HEK293 (cell line): ENCODE measurements at regions not wholly inside any gene's neighbourhood (a gene's known extent, or its start where the extent isn't known, plus 50 kb on each side); places are given as distances from the start of the nearest gene placed in this dataset.

Experiments used
- CTCF ChIA-PET: fragments of 350-600 bp; formaldehyde crosslinking; extraction: SDS; loops from one replicate; lab custom pipeline; 2021; ENCODE audit warnings: antibody characterized with exemption; lab: Yijun Ruan, JAX
- POLR2A ChIA-PET: fragments of 300-600 bp; formaldehyde crosslinking; extraction: SDS; loops from one replicate; lab custom pipeline; 2020; ENCODE audit warnings: antibody characterized with exemption, inconsistent platforms; lab: Yijun Ruan, JAX
- H3K27ac ChIP-seq: fragments of 200-500 bp; sonication (Bioruptor generic); 2 replicates; pipeline ENCODE4 v1.5.1; 2014; ENCODE audit warnings: low read depth, low read length, control low read depth, inconsistent platforms; ENCODE audit errors: extremely low read depth
- H3K36me3 ChIP-seq, 2 experiments: fragments of 200-500 bp in 1 of 2; sonication (Bioruptor generic) in 1 of 2; 1 replicate in 1 of 2; 2 replicates in 1 of 2; pipeline ENCODE4 v1.5.1; 2014 to 2017; ENCODE audit warnings: inconsistent platforms in 2 of 2, low read length in 2 of 2; ENCODE audit not compliant: control insufficient read depth in 2 of 2, insufficient read depth in 1 of 2
- H3K4me1 ChIP-seq: fragments of 200-500 bp; sonication (Bioruptor generic); 2 replicates; pipeline ENCODE4 v1.5.1; 2014; ENCODE audit warnings: mild to moderate bottlenecking, low read length, inconsistent platforms; ENCODE audit not compliant: control insufficient read depth, insufficient read depth
- H3K4me3 ChIP-seq: 2 replicates; pipeline ENCODE4 v1.5.1; 2011; ENCODE audit warnings: low read depth, mild to moderate bottlenecking, control low read depth, low read length, moderate library complexity
- H3K9me3 ChIP-seq: fragments of 200-500 bp; sonication (Bioruptor generic); 2 replicates; pipeline ENCODE4 v1.5.1; 2014; ENCODE audit warnings: low read depth, low read length, inconsistent platforms; ENCODE audit not compliant: control insufficient read depth, insufficient read depth
- BCL11A ChIP-seq: fragments of 450-650 bp; formaldehyde crosslinking; IDR thresholded peaks from 2 replicates; pipeline ENCODE4 v1.5.1; 2016; ENCODE audit warnings: low read depth, missing biosample characterization, missing genetic modification characterization
- OVOL3 ChIP-seq: fragments of 450-650 bp; formaldehyde crosslinking; IDR thresholded peaks from 2 replicates; pipeline ENCODE4 v1.5.1; 2016; ENCODE audit warnings: missing biosample characterization, missing genetic modification characterization
- REPIN1 ChIP-seq: fragments of 450-650 bp; formaldehyde crosslinking; IDR thresholded peaks from 2 replicates; pipeline ENCODE4 v1.5.1; 2017; ENCODE audit warnings: missing biosample characterization, missing genetic modification characterization, low read depth
- TSHZ1 ChIP-seq: fragments of 450-650 bp; formaldehyde crosslinking; IDR thresholded peaks from 2 replicates; pipeline ENCODE4 v1.5.1; 2016; ENCODE audit warnings: missing biosample characterization, missing genetic modification characterization, borderline replicate concordance
- ZNF114 ChIP-seq: fragments of 450-650 bp; formaldehyde crosslinking; IDR thresholded peaks from 2 replicates; pipeline ENCODE4 v1.5.0; 2017; ENCODE audit warnings: missing biosample characterization, missing genetic modification characterization
- ZNF175 ChIP-seq: fragments of 450-650 bp; formaldehyde crosslinking; IDR thresholded peaks from 2 replicates; pipeline ENCODE4 v1.5.1; 2016; ENCODE audit warnings: missing biosample characterization, missing genetic modification characterization
- ZNF23 ChIP-seq: fragments of 450-650 bp; formaldehyde crosslinking; IDR thresholded peaks from 2 replicates; pipeline ENCODE4 v1.5.1; 2016; ENCODE audit warnings: missing biosample characterization, missing genetic modification characterization, borderline replicate concordance
- ZNF248 ChIP-seq: fragments of 450-650 bp; formaldehyde crosslinking; IDR thresholded peaks from 2 replicates; pipeline ENCODE4 v1.5.1; 2017; ENCODE audit warnings: missing biosample characterization, missing genetic modification characterization
- ZNF37A ChIP-seq: fragments of 450-650 bp; IDR thresholded peaks from 2 replicates; pipeline ENCODE4 v1.5.1; 2018; ENCODE audit warnings: missing biosample characterization, missing genetic modification characterization
- ZNF433 ChIP-seq: fragments of 450-650 bp; formaldehyde crosslinking; IDR thresholded peaks from 2 replicates; pipeline ENCODE4 v1.5.1; 2016; ENCODE audit warnings: missing biosample characterization, missing genetic modification characterization, low read depth
- ZNF449 ChIP-seq: fragments of 450-650 bp; formaldehyde crosslinking; IDR thresholded peaks from 2 replicates; pipeline ENCODE4 v1.5.1; 2017; ENCODE audit warnings: missing biosample characterization, mild to moderate bottlenecking, missing genetic modification characterization, moderate library complexity
- ZNF513 ChIP-seq: fragments of 450-650 bp; IDR thresholded peaks from 2 replicates; pipeline ENCODE4 v1.5.1; 2018; ENCODE audit warnings: missing biosample characterization, missing genetic modification characterization
- ZNF548 ChIP-seq: fragments of 450-650 bp; formaldehyde crosslinking; IDR thresholded peaks from 2 replicates; pipeline ENCODE4 v1.5.1; 2016; ENCODE audit warnings: missing biosample characterization, missing genetic modification characterization
- ZNF623 ChIP-seq: fragments of 450-650 bp; formaldehyde crosslinking; IDR thresholded peaks from 2 replicates; pipeline ENCODE4 v1.5.1; 2016; ENCODE audit warnings: missing biosample characterization, missing genetic modification characterization
- ZNF654 ChIP-seq: fragments of 450-650 bp; formaldehyde crosslinking; IDR thresholded peaks from 2 replicates; pipeline ENCODE4 v1.5.1; 2016; ENCODE audit warnings: low read depth, missing biosample characterization, missing genetic modification characterization
- ZNF76 ChIP-seq: fragments of 450-650 bp; formaldehyde crosslinking; IDR thresholded peaks from 2 replicates; pipeline ENCODE4; 2016; ENCODE audit warnings: low read depth, missing biosample characterization, missing genetic modification characterization, borderline replicate concordance
- TF ChIP-seq, protein P1 (sequence below): fragments of 450-650 bp; formaldehyde crosslinking; IDR thresholded peaks from 2 replicates; pipeline ENCODE4 v1.5.1; 2016; ENCODE audit warnings: missing biosample characterization, missing genetic modification characterization, borderline replicate concordance
- TF ChIP-seq, protein P2 (sequence below): fragments of 450-650 bp; formaldehyde crosslinking; IDR thresholded peaks from 2 replicates; pipeline ENCODE4 v1.5.1; 2016; ENCODE audit warnings: missing biosample characterization, missing genetic modification characterization
- TF ChIP-seq, protein P3 (sequence below): fragments of 450-650 bp; formaldehyde crosslinking; IDR thresholded peaks from 2 replicates; pipeline ENCODE4 v1.5.1; 2016; ENCODE audit warnings: missing biosample characterization, missing genetic modification characterization

GRCh38 chr5:133715616-133716015 is 103.3 kb upstream of the FSTL4 start:
- Histone ChIP-seq H3K36me3 (no peaks in the 10 kb centered on the region), H3K4me3 (no peak overlapping the region), H3K27ac (no peak overlapping the region), H3K4me1 (no peaks in the 10 kb centered on the region), H3K9me3 (no peaks in the 10 kb centered on the region)
- ChIA-PET POLR2A (no interaction called here), CTCF (interaction anchor here (1.1 kb wide), 1 partner anchor 153 kb away, joined by 3 read pairs; no protein-coding TSS in a partner anchor)
- TF ChIP-seq ZNF433 (tag by site-specific recombination) (no peak), ZNF248 (tag by site-specific recombination) (no peak), BCL11A (no peak), ZNF449 (tag by site-specific recombination) (no peak), ZNF513 (tag by site-specific recombination) (no peak)
- TF ChIP-seq, protein P1, sequence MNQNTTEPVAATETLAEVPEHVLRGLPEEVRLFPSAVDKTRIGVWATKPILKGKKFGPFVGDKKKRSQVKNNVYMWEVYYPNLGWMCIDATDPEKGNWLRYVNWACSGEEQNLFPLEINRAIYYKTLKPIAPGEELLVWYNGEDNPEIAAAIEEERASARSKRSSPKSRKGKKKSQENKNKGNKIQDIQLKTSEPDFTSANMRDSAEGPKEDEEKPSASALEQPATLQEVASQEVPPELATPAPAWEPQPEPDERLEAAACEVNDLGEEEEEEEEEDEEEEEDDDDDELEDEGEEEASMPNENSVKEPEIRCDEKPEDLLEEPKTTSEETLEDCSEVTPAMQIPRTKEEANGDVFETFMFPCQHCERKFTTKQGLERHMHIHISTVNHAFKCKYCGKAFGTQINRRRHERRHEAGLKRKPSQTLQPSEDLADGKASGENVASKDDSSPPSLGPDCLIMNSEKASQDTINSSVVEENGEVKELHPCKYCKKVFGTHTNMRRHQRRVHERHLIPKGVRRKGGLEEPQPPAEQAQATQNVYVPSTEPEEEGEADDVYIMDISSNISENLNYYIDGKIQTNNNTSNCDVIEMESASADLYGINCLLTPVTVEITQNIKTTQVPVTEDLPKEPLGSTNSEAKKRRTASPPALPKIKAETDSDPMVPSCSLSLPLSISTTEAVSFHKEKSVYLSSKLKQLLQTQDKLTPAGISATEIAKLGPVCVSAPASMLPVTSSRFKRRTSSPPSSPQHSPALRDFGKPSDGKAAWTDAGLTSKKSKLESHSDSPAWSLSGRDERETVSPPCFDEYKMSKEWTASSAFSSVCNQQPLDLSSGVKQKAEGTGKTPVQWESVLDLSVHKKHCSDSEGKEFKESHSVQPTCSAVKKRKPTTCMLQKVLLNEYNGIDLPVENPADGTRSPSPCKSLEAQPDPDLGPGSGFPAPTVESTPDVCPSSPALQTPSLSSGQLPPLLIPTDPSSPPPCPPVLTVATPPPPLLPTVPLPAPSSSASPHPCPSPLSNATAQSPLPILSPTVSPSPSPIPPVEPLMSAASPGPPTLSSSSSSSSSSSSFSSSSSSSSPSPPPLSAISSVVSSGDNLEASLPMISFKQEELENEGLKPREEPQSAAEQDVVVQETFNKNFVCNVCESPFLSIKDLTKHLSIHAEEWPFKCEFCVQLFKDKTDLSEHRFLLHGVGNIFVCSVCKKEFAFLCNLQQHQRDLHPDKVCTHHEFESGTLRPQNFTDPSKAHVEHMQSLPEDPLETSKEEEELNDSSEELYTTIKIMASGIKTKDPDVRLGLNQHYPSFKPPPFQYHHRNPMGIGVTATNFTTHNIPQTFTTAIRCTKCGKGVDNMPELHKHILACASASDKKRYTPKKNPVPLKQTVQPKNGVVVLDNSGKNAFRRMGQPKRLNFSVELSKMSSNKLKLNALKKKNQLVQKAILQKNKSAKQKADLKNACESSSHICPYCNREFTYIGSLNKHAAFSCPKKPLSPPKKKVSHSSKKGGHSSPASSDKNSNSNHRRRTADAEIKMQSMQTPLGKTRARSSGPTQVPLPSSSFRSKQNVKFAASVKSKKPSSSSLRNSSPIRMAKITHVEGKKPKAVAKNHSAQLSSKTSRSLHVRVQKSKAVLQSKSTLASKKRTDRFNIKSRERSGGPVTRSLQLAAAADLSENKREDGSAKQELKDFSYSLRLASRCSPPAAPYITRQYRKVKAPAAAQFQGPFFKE (tag by site-specific recombination): no peak

- no peak overlapping the region for H3K4me3 ChIP-seq
- no peaks in the 10 kb centered on the region for H3K4me1 ChIP-seq
- POLR2A ChIA-PET: no interaction called here
- H3K9me3 ChIP-seq: no peaks in the 10 kb centered on the region
- CTCF ChIA-PET: interaction anchor here (1.1 kb wide), 1 partner anchor 154 kb away, joined by 3 read pairs; no protein-coding TSS in a partner anchor
- H3K27ac ChIP-seq: no peak overlapping the region
- no peaks in the 10 kb centered on the region for H3K36me3 ChIP-seq
- TF ChIP-seq ZNF548: no peak
- no peak for TF ChIP-seq ZNF37A (tag by site-specific recombination)
- no peak for TF ChIP-seq ZNF654 (tag by site-specific recombination)
- TF ChIP-seq ZNF76 (tag by site-specific recombination): no peak
- TF ChIP-seq ZNF114 (tag by site-specific recombination): no peak
- TF ChIP-seq ZNF23 (tag by site-specific recombination): no peak
- TF ChIP-seq ZNF623 (tag by site-specific recombination): no peak
- TF ChIP-seq REPIN1: no peak
- TF ChIP-seq OVOL3 (tag by site-specific recombination): no peak
- TF ChIP-seq, protein P2, sequence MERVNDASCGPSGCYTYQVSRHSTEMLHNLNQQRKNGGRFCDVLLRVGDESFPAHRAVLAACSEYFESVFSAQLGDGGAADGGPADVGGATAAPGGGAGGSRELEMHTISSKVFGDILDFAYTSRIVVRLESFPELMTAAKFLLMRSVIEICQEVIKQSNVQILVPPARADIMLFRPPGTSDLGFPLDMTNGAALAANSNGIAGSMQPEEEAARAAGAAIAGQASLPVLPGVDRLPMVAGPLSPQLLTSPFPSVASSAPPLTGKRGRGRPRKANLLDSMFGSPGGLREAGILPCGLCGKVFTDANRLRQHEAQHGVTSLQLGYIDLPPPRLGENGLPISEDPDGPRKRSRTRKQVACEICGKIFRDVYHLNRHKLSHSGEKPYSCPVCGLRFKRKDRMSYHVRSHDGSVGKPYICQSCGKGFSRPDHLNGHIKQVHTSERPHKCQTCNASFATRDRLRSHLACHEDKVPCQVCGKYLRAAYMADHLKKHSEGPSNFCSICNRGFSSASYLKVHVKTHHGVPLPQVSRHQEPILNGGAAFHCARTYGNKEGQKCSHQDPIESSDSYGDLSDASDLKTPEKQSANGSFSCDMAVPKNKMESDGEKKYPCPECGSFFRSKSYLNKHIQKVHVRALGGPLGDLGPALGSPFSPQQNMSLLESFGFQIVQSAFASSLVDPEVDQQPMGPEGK: no peak
- TF ChIP-seq BCL11A: no peak
- TF ChIP-seq, protein P3, sequence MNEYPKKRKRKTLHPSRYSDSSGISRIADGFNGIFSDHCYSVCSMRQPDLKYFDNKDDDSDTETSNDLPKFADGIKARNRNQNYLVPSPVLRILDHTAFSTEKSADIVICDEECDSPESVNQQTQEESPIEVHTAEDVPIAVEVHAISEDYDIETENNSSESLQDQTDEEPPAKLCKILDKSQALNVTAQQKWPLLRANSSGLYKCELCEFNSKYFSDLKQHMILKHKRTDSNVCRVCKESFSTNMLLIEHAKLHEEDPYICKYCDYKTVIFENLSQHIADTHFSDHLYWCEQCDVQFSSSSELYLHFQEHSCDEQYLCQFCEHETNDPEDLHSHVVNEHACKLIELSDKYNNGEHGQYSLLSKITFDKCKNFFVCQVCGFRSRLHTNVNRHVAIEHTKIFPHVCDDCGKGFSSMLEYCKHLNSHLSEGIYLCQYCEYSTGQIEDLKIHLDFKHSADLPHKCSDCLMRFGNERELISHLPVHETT (tag by site-specific recombination): no peak
- TF ChIP-seq TSHZ1 (tag by site-specific recombination): no peak
- no peak for TF ChIP-seq ZNF175 (tag by site-specific recombination)
Measured at GRCh38 chr5:133715216-133715615, 102.9 kb upstream of the FSTL4 start.
